Mesendoderm (in vitro differentiated cells): ENCODE measurements at regions not wholly inside any gene's neighbourhood (a gene's known extent, or its start where the extent isn't known, plus 50 kb on each side); places are given as distances from the start of the nearest gene placed in this dataset.

ENCODE experiments used
- DNase-seq: peaks from one replicate; pipeline ENCODE4 v3.0.0; 2013
- H2AK5ac ChIP-seq: 2 replicates; pipeline ENCODE4 v1.6.1; 2013; ENCODE audit warnings: low read length, inconsistent platforms
- H2BK120ac ChIP-seq: 2 replicates; pipeline ENCODE4 v1.6.1; 2013; ENCODE audit warnings: low read depth, mild to moderate bottlenecking, low read length, moderate library complexity, mixed read lengths
- H2BK15ac ChIP-seq: replicated peaks from 2 replicates; pipeline ENCODE4 v1.6.1; 2013; ENCODE audit warnings: low read depth, mild to moderate bottlenecking, moderate library complexity
- H2BK5ac ChIP-seq: 2 replicates; pipeline ENCODE4 v1.6.1; 2013; ENCODE audit warnings: low read length, inconsistent platforms
- H3K18ac ChIP-seq: 2 replicates; pipeline ENCODE4 v1.6.1; 2013; ENCODE audit warnings: mild to moderate bottlenecking, low read length, mixed read lengths
- H3K23ac ChIP-seq: one replicate; pipeline ENCODE4 v1.6.1; 2013; ENCODE audit warnings: low read length
- H3K27ac ChIP-seq: 2 replicates; pipeline ENCODE4 v1.5.1; 2013; ENCODE audit warnings: low read depth, mild to moderate bottlenecking, inconsistent platforms, low read length, moderate library complexity
- H3K27me3 ChIP-seq: 2 replicates; pipeline ENCODE4 v1.6.1; 2013; ENCODE audit warnings: low read length, control low read depth, mild to moderate bottlenecking, inconsistent platforms; ENCODE audit not compliant: insufficient read depth, poor library complexity
- H3K36me3 ChIP-seq: 2 replicates; pipeline ENCODE4 v1.6.1; 2013; ENCODE audit warnings: low read length, inconsistent platforms; ENCODE audit not compliant: control insufficient read depth, insufficient read depth
- H3K4ac ChIP-seq: one replicate; pipeline ENCODE4 v1.6.1; 2013; ENCODE audit warnings: low read depth, mild to moderate bottlenecking, low read length, moderate library complexity
- H3K4me1 ChIP-seq: 2 replicates; pipeline ENCODE4 v1.6.1; 2013; ENCODE audit warnings: low read depth, low read length, inconsistent platforms; ENCODE audit not compliant: control insufficient read depth
- H3K4me2 ChIP-seq: 2 replicates; pipeline ENCODE4 v1.6.1; 2013; ENCODE audit warnings: low read length
- H3K4me3 ChIP-seq: 2 replicates; pipeline ENCODE4 v1.5.1; 2013; ENCODE audit warnings: mild to moderate bottlenecking, low read length
- H3K56ac ChIP-seq: one replicate; pipeline ENCODE4 v1.6.1; 2013; ENCODE audit warnings: low read length
- H3K79me1 ChIP-seq: 2 replicates; pipeline ENCODE4 v1.6.1; 2013; ENCODE audit warnings: low read length, inconsistent platforms
- H3K79me2 ChIP-seq: 2 replicates; pipeline ENCODE4 v1.6.1; 2013; ENCODE audit warnings: mild to moderate bottlenecking, low read length; ENCODE audit not compliant: control insufficient read depth, insufficient read depth
- H3K9ac ChIP-seq: 2 replicates; pipeline ENCODE4 v1.6.1; 2013; ENCODE audit warnings: low read length, inconsistent platforms
- H4K5ac ChIP-seq: one replicate; pipeline ENCODE4 v1.6.1; 2013; ENCODE audit warnings: low read length
- H4K8ac ChIP-seq: one replicate; pipeline ENCODE4 v1.6.1; 2013; ENCODE audit warnings: low read depth, mild to moderate bottlenecking, control low read depth, low read length, moderate library complexity
- whole genome bisulfite sequencing: extraction: QIAGEN DNeasy Blood & Tissue Kit; methylation state at CpG from one replicate; pipeline ENCODE4 v1.1.7; 2013; ENCODE audit warnings: low lambda C conversion rate, missing lambda C conversion rate; ENCODE audit not compliant: insufficient coverage; ENCODE audit errors: extremely low coverage; 5-methylcytosine and 5-hydroxymethylcytosine counted together

DNA sequence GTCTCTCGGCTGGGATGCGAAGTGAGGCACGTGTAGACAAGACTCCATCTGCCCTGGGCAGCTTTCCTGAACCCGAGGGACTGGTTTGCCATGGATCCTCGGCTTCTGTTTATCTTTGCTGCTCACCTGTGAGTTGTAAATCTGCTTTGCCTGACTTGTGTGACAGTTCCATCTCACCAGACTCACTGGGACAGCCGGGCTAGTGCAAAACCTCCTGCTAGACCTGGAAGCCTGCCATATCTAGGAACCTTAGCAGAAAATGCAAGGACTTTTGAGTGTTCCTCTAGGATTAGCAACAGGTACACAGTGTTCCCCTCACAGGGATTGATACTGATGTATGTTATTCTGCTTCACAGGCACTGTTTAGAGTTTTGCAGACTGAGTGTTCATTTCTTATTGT, 218.6 kb downstream of the URB2 start:
- Histone ChIP-seq H4K8ac (no peak overlapping the region), H3K9ac (no peak overlapping the region), H3K56ac (no peak overlapping the region), H3K4me2 (no peak overlapping the region), H3K36me3 (no peaks in the 10 kb centered on the region), H2BK120ac (no peak overlapping the region), H4K5ac (no peak overlapping the region), H2AK5ac (no peak overlapping the region), H3K79me2 (no peaks in the 10 kb centered on the region), H3K4ac (peak overlapping the region; percentile 47), H3K27ac (no peak overlapping the region), H3K18ac (no peak overlapping the region), H3K23ac (no peak overlapping the region), H2BK5ac (no peak overlapping the region), H3K79me1 (no peaks in the 10 kb centered on the region), H3K27me3 (no peaks in the 10 kb centered on the region), H3K4me1 (no peaks in the 10 kb centered on the region), H3K4me3 (no peak overlapping the region), H2BK15ac (no peak overlapping the region)
- WGBS, result no CpG with 5 or more reads among the region's 6 CpGs
- DNase-seq, result no peak

DNA sequence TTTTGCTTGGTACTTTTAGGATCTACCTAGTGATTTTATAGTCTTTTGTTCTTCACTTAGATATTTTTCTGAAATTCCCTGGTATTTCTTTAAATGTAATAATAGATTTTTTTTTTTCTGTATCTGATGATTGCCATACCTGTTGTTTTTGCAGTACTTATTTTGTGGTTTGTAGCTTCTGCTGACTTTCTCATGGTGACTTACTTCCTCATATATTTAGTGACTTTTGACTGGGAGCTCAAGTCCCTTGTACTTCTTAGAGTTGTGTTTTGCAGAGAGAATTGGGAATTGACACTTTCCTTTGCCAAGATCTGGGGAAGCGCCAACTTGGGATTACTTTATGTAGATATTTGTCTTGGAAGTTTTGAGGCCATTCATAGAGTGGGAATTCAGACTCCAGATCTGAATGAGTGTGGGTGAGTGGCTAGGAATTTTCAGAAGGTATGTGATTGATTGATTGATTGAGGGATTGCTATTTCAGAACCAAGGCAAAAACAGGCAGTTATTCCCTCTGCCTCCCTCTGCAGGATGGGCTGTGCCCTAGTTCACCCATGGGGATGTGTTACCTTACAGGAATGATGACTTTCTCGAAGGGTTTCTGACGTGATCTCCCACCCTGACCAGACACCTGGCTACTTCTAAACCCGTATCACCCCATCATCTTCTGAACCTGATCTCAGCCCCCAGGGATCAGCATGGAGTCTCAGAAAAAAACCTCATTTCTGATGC, 219.5 kb downstream of the URB2 start:
- H3K56ac ChIP-seq, result no peak overlapping the region
- WGBS, result no CpG with 5 or more reads among the region's 4 CpGs
- no peak overlapping the region for H2AK5ac ChIP-seq
- no peaks in the 10 kb centered on the region for H3K79me1 ChIP-seq
- no peak overlapping the region for H3K9ac ChIP-seq
- H3K4me3 ChIP-seq, result no peak overlapping the region
- no peak overlapping the region for H2BK120ac ChIP-seq
- no peak overlapping the region for H3K18ac ChIP-seq
- H2BK15ac ChIP-seq, result no peak overlapping the region
- H3K79me2 ChIP-seq, result no peaks in the 10 kb centered on the region
- no peak overlapping the region for H3K4me2 ChIP-seq
- no peak overlapping the region for H3K4ac ChIP-seq
- H3K23ac ChIP-seq, result no peak overlapping the region
- no peaks in the 10 kb centered on the region for H3K36me3 ChIP-seq
- no peaks in the 10 kb centered on the region for H3K27me3 ChIP-seq
- no peaks in the 10 kb centered on the region for H3K4me1 ChIP-seq
- no peak overlapping the region for H3K27ac ChIP-seq
- no peak overlapping the region for H4K8ac ChIP-seq
- H4K5ac ChIP-seq, result no peak overlapping the region
- DNase-seq, result peak; percentile 7
- no peak overlapping the region for H2BK5ac ChIP-seq

DNA sequence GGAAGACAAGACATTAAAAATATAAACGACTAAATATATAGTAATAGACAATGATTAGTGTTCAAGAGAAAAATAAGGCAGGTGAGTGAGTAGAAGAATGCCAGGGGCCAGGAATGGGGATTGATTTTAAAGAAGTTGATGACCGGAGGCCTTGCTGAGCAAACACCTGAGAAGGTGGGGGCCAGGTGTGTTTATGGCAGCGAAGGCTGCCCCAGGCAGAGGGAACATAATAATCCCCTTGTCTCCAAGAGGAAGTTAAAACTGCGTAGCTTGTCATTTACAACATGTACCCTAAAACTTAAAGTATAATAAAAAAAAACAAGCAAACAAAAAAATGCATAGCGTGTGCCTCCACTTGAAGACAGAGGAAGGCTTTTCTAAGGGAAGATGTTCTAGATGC, 220.3 kb downstream of the URB2 start:
- no peaks in the 10 kb centered on the region for H3K79me1 ChIP-seq
- no peak overlapping the region for H3K4me3 ChIP-seq
- H2BK15ac ChIP-seq, result no peak overlapping the region
- H3K56ac ChIP-seq, result no peak overlapping the region
- H3K36me3 ChIP-seq, result no peaks in the 10 kb centered on the region
- no peak overlapping the region for H4K5ac ChIP-seq
- H2AK5ac ChIP-seq, result no peak overlapping the region
- no peak overlapping the region for H3K9ac ChIP-seq
- H3K23ac ChIP-seq, result no peak overlapping the region
- H3K4me2 ChIP-seq, result no peak overlapping the region
- H3K79me2 ChIP-seq, result no peaks in the 10 kb centered on the region
- H3K18ac ChIP-seq, result no peak overlapping the region
- no CpG with 5 or more reads among the region's 5 CpGs for WGBS
- no peaks in the 10 kb centered on the region for H3K4me1 ChIP-seq
- H3K27ac ChIP-seq, result no peak overlapping the region
- no peaks in the 10 kb centered on the region for H3K27me3 ChIP-seq
- H4K8ac ChIP-seq, result no peak overlapping the region
- H2BK5ac ChIP-seq, result no peak overlapping the region
- H2BK120ac ChIP-seq, result no peak overlapping the region
- no peak for DNase-seq
- no peak overlapping the region for H3K4ac ChIP-seq

DNA sequence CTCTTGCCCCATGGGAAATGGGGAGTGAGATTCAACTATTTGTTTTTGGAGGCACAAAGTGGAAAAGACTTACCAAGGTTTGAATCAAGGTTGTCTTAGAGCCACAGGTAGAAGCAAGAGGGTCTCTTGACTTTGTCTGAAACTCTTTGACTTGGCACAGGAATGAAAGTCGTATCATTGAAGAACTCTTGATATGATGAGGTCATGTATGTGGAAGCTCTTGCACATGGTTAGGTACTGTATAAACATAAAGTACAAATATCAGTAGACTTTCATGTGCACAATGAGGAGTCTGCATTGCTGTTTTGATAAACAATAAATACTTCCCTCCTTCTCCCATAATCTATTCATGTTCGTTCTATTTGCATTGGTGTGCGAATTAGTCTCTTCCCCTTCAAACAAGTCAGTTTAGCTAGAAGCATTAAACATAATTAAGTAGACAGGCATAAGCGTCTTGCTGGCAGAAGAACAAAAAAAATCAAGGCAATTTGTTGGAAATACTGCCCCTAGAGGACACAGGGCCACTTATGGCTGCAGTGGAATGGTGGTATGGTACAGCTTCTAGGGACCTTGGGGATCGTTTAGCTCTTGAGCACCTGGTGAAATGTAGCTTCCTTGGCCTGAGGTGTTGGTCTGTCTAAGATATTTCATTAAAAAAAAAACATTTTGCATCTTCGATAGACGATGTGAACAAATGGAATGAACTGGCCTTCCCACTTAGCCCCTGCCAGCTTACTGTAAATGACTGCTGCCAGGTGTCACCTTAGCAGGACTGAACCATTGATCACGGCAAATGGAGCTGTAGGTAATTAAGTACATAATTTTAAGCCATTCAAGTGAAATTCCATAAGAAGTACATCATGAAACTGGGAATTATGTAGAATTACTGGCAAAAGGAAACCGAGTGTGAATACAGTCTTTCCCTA, 218.0 kb upstream of the GALNT2 start:
- Histone ChIP-seq H4K5ac (no peak overlapping the region), H2AK5ac (no peak overlapping the region), H2BK15ac (no peak overlapping the region), H3K79me1 (no peaks in the 10 kb centered on the region), H3K4me1 (no peaks in the 10 kb centered on the region), H3K56ac (no peak overlapping the region), H3K4me3 (no peak overlapping the region), H3K4ac (no peak overlapping the region), H3K27ac (no peak overlapping the region), H3K27me3 (no peaks in the 10 kb centered on the region), H4K8ac (no peak overlapping the region), H2BK5ac (no peak overlapping the region), H3K79me2 (no peaks in the 10 kb centered on the region), H3K36me3 (no peaks in the 10 kb centered on the region), H2BK120ac (no peak overlapping the region), H3K23ac (no peak overlapping the region), H3K9ac (no peak overlapping the region), H3K4me2 (no peak overlapping the region), H3K18ac (no peak overlapping the region)
- WGBS, result no CpG with 5 or more reads among the region's 9 CpGs
- peak; percentile 54 for DNase-seq

DNA sequence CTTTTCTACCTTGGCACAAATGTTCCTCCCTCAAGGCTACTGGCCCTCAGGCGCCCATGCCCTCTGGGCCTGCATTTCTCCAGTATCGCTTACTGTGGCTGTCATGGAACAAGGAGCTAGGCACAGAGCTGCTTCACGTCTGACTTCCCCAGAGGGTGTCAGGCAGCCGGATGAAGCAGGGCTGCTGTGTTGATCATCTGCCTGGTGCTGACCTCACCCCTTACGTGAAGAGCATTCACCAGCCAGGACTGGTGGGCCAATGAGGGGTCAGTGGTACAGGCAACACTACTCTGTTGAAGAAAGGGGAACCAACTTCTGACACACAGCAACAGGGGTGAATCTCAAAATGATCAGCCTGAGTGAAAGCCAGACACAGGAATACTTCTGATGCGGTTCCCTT, 215.5 kb upstream of the GALNT2 start:
- Histone ChIP-seq H3K4me2 (no peak overlapping the region), H4K5ac (no peak overlapping the region), H4K8ac (no peak overlapping the region), H3K18ac (no peak overlapping the region), H3K36me3 (no peaks in the 10 kb centered on the region), H3K79me1 (no peaks in the 10 kb centered on the region), H2AK5ac (no peak overlapping the region), H2BK5ac (no peak overlapping the region), H3K9ac (no peak overlapping the region), H3K4me1 (no peaks in the 10 kb centered on the region), H3K4ac (no peak overlapping the region), H3K27ac (no peak overlapping the region), H3K56ac (no peak overlapping the region), H3K23ac (no peak overlapping the region), H2BK15ac (no peak overlapping the region), H3K79me2 (no peaks in the 10 kb centered on the region), H3K27me3 (no peaks in the 10 kb centered on the region), H3K4me3 (no peak overlapping the region), H2BK120ac (no peak overlapping the region)
- DNase-seq, result no peak
- WGBS, result no CpG with 5 or more reads among the region's 6 CpGs
